Body of pancreas (tissue), 4 donors: ENCODE measurements at regions not wholly inside any gene's neighbourhood (a gene's known extent, or its start where the extent isn't known, plus 50 kb on each side); places are given as distances from the start of the nearest gene placed in this dataset.

Source experiments
- POLR2A ChIP-seq, 3 donors: fragments of 450-650 bp; IDR thresholded peaks; one replicate each; pipeline ENCODE4 v1.6.1; 2016; ENCODE audit warnings: antibody characterized with exemption in 3 of 3, mild to moderate bottlenecking in 2 of 3
- TF ChIP-seq, protein P1 (sequence below), 7 experiments: fragments of 450-650 bp in 4 of 7; fragments of 200-600 bp in 3 of 7; sonication (generic) in 3 of 7; IDR thresholded peaks; one replicate each; pipeline ENCODE4 v1.5.1; 2016 to 2019; ENCODE audit warnings: antibody characterized with exemption in 7 of 7

DNA sequence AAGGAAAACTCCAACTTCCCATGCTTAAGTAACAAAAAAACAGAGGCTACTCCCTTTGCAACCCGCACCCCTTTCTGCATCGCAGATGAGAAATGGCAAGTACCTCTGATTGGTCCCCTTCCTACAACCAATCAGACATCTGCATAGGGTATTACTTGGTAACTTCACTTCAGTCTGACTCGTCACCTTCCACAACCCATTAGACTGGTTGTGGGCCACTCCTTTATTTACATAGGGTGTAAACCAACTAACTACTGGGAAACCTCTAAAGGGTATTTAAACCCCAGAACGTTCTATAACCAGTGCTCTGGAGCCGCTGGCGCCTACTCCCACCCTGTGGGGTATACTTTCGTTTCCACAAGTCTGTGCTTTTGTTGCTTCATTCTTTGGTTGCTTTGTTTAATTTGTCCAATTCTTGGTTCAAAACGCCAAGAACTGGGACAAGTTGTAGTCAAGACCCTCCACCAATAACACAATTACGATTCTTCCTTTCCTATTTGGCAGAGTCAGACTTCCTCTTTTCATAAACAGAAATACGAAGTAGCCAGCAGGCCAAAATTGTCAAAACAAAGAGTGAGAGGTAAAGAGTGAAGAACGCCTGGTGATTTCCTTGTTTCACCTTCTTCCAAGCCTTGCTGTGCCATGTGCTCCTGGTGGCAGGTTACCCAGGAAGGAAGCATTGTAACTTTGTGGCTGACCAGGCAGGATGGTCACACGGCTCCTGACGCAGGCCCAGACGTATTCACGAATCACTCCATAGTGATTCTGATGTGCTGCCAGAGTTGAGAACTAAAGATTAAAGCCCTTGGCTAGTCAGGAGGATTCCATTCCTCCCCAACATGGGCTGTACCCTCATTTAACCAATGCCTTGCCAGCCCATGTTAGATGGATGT, 477.4 kb downstream of the ARHGEF28 start:
- no peak for TF ChIP-seq POLR2A (IDR thresholded peaks at IDR 0.05)
- TF ChIP-seq, protein P1, sequence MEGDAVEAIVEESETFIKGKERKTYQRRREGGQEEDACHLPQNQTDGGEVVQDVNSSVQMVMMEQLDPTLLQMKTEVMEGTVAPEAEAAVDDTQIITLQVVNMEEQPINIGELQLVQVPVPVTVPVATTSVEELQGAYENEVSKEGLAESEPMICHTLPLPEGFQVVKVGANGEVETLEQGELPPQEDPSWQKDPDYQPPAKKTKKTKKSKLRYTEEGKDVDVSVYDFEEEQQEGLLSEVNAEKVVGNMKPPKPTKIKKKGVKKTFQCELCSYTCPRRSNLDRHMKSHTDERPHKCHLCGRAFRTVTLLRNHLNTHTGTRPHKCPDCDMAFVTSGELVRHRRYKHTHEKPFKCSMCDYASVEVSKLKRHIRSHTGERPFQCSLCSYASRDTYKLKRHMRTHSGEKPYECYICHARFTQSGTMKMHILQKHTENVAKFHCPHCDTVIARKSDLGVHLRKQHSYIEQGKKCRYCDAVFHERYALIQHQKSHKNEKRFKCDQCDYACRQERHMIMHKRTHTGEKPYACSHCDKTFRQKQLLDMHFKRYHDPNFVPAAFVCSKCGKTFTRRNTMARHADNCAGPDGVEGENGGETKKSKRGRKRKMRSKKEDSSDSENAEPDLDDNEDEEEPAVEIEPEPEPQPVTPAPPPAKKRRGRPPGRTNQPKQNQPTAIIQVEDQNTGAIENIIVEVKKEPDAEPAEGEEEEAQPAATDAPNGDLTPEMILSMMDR (IDR thresholded peaks at IDR 0.05): no peak
